ENCODE measurements at regions not wholly inside any gene's neighbourhood (a gene's known extent, or its start where the extent isn't known, plus 50 kb on each side); places are given as distances from the start of the nearest gene placed in this dataset.

- TF ChIP-seq CTCF (conservative IDR thresholded peaks at IDR 0.05; ENCODE audit: low read length) = no peak
- TF ChIP-seq EZH2phosphoT487 (IDR thresholded peaks at IDR 0.05; ENCODE audit: borderline replicate concordance, low read depth, low read length) = no peak
Observed at GRCh38 chr10:20713420-20713819, 183.7 kb downstream of the NEBL start.
